Fibroblast of lung (primary cell): ENCODE measurements at regions not wholly inside any gene's neighbourhood (a gene's known extent, or its start where the extent isn't known, plus 50 kb on each side); places are given as distances from the start of the nearest gene placed in this dataset.

ENCODE experiments used
- DNase-seq, 2 donors: peaks; one replicate each; pipeline versions ENCODE4 v3.0.0 to v3.0.0-alpha.2; 2010; ENCODE audit warnings: low read depth in 2 of 2
- H2AFZ ChIP-seq: 2 replicates; pipeline ENCODE4 v1.5.1; 2012; ENCODE audit warnings: low read length, control low read depth, inconsistent platforms
- H3K27ac ChIP-seq: 2 replicates; pipeline ENCODE4 v1.5.1; 2011; ENCODE audit warnings: low read length, control low read depth; ENCODE audit not compliant: insufficient read depth
- H3K27me3 ChIP-seq: 2 replicates; pipeline ENCODE4 v1.5.1; 2011; ENCODE audit warnings: mild to moderate bottlenecking, low read length; ENCODE audit not compliant: control insufficient read depth, insufficient read depth
- H3K36me3 ChIP-seq: 2 replicates; pipeline ENCODE4 v1.5.1; 2011; ENCODE audit warnings: low read length; ENCODE audit not compliant: control insufficient read depth, insufficient read depth
- H3K4me1 ChIP-seq: 2 replicates; pipeline ENCODE4 v1.5.1; 2011; ENCODE audit warnings: low read length; ENCODE audit not compliant: control insufficient read depth, insufficient read depth; ENCODE audit errors: extremely low read depth
- H3K4me2 ChIP-seq: 2 replicates; pipeline ENCODE4 v1.5.1; 2011; ENCODE audit warnings: low read length, control low read depth; ENCODE audit not compliant: insufficient read depth; ENCODE audit errors: extremely low read depth
- H3K4me3 ChIP-seq, 4 experiments: fragments of 200-600 bp in 1 of 4; sonication (generic) in 1 of 4; replicated peaks in 1 of 4; 2 replicates each; pipeline ENCODE4 v1.5.1; 2011 to 2016; ENCODE audit warnings: low read length in 4 of 4, low read depth in 3 of 4, mild to moderate bottlenecking in 3 of 4, control low read depth in 2 of 4, inconsistent platforms in 1 of 4, mixed read lengths in 1 of 4; ENCODE audit not compliant: insufficient read depth in 1 of 4; ENCODE audit errors: control extremely low read depth in 1 of 4
- H3K79me2 ChIP-seq: 2 replicates; pipeline ENCODE4 v1.5.1; 2012; ENCODE audit warnings: mild to moderate bottlenecking, low read length, inconsistent platforms; ENCODE audit not compliant: control insufficient read depth, insufficient read depth
- H3K9ac ChIP-seq: 2 replicates; pipeline ENCODE4 v1.5.1; 2011; ENCODE audit warnings: mild to moderate bottlenecking, low read length, control low read depth; ENCODE audit not compliant: insufficient read depth
- H3K9me3 ChIP-seq: 2 replicates; pipeline ENCODE4 v1.5.1; 2012; ENCODE audit warnings: low read depth, low read length; ENCODE audit not compliant: control insufficient read depth, insufficient read depth
- H4K20me1 ChIP-seq: 2 replicates; pipeline ENCODE4 v1.5.1; 2011; ENCODE audit warnings: low read length; ENCODE audit not compliant: control insufficient read depth, insufficient read depth; ENCODE audit errors: extremely low read depth
- EZH2 ChIP-seq: IDR thresholded peaks from 2 replicates; pipeline ENCODE4 v1.5.1; 2012; ENCODE audit warnings: low read length, control low read depth, mild to moderate bottlenecking; ENCODE audit errors: missing control alignments
- TF ChIP-seq, protein P1 (sequence below), 2 donors: IDR thresholded peaks in 1 of 2; conservative IDR thresholded peaks in 1 of 2; 1 replicate in 1 of 2; 2 replicates in 1 of 2; pipeline ENCODE4 v1.5.1; 2011 to 2012; ENCODE audit warnings: low read length in 2 of 2, control low read depth in 1 of 2, inconsistent platforms in 1 of 2, low read depth in 1 of 2, mild to moderate bottlenecking in 1 of 2

DNA sequence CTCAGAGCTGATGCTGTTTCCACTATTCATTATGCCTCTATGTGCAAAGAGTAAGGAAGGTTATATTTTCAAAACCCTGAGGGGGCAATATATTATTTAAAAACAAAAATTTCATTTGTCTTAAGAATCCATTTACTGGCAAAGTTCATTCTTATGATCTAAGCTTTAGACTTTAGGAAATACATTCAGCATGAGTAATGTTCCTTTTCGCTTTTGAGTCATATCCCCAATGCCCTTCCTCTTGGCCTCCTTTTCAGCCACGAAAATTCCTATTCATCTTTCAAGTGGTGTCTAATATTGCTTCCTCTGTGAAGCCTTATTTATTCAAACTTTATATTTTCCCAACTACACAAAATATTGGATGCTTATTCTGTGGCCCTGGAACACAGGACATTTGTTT, 1317.0 kb downstream of the PCDH9 start:
- Histone ChIP-seq H3K27me3 (no peaks in the 10 kb centered on the region), H3K79me2 (no peaks in the 10 kb centered on the region), H3K27ac (peak overlapping the region; percentile 4), H3K4me2 (no peak overlapping the region), H3K9ac (no peak overlapping the region), H4K20me1 (no peaks in the 10 kb centered on the region), H3K9me3 (no peaks in the 10 kb centered on the region), H2AFZ (no peak overlapping the region), H3K36me3 (no peaks in the 10 kb centered on the region), H3K4me3 (no peak overlapping the region), H3K4me1 (peaks cover 14% of the 10 kb centered on the region)
- TF ChIP-seq EZH2 = no peak
- TF ChIP-seq, protein P1, sequence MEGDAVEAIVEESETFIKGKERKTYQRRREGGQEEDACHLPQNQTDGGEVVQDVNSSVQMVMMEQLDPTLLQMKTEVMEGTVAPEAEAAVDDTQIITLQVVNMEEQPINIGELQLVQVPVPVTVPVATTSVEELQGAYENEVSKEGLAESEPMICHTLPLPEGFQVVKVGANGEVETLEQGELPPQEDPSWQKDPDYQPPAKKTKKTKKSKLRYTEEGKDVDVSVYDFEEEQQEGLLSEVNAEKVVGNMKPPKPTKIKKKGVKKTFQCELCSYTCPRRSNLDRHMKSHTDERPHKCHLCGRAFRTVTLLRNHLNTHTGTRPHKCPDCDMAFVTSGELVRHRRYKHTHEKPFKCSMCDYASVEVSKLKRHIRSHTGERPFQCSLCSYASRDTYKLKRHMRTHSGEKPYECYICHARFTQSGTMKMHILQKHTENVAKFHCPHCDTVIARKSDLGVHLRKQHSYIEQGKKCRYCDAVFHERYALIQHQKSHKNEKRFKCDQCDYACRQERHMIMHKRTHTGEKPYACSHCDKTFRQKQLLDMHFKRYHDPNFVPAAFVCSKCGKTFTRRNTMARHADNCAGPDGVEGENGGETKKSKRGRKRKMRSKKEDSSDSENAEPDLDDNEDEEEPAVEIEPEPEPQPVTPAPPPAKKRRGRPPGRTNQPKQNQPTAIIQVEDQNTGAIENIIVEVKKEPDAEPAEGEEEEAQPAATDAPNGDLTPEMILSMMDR (conservative IDR thresholded peaks at IDR 0.05 in 1 of 2, IDR thresholded peaks at IDR 0.05 in 1 of 2; ENCODE audit: low read depth in 1 of 2, low read length in 2 of 2) = no peak
- DNase-seq = peak; percentile 88 to 92

DNA sequence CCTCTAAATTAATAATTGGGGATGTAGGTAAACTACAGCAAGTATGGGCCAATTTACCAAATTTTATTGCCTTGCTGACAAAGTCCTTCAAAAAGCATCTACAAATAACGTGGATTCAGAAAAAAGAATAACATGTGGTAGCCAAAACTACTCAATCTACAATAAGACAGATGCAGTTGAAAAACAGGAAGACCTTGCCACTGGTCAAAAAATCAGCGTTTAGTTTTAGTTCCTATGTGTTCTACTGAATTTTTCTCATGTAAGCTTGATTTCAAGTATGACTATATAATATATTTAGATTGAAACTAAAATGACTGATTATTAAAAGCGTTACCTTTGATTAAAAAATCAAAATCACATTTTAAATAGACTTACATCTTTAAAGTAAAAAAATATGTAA, 1317.6 kb downstream of the PCDH9 start:
- Histone ChIP-seq H3K27me3 (no peaks in the 10 kb centered on the region), H3K9ac (no peak overlapping the region), H3K4me1 (peaks cover 14% of the 10 kb centered on the region), H3K27ac (no peak overlapping the region), H3K9me3 (no peaks in the 10 kb centered on the region), H3K4me3 (no peak overlapping the region), H4K20me1 (no peaks in the 10 kb centered on the region), H3K79me2 (no peaks in the 10 kb centered on the region), H3K4me2 (no peak overlapping the region), H2AFZ (no peak overlapping the region), H3K36me3 (no peaks in the 10 kb centered on the region)
- TF ChIP-seq, protein P1 (conservative IDR thresholded peaks at IDR 0.05 in 1 of 2, IDR thresholded peaks at IDR 0.05 in 1 of 2; ENCODE audit: low read depth in 1 of 2, low read length in 2 of 2) = no peak
- TF ChIP-seq EZH2 = no peak
- no peak for DNase-seq

DNA sequence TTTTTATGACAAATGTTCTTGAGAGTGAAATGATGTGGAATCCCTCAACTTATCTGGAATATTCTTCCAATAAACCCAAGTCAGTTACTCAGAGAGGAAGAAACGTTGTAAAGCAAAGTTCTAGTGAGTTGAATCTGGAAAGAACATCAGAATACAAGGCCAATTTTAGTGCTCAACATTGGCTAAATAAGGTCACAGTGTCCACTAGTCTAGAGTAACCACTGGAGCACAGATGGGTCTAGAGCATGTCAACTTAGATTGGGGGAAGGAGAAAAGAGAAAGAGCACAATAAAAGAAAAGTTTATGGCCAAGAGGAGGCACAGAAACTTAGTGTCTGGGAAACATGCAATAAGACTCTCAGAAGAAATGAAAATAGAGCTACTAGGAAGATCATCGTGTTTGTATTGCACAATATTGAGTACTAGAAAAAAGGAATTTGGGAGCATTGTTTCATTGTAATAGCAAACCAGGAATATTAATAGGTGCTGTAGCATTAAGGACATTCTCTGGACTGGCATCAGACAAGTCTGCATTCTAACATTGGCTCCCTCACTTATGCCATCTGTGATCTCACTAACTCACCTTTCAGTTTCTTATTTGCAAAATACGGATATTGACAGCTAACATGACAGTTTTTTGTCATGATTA, 1318.5 kb downstream of the PCDH9 start:
- peaks cover 14% of the 10 kb centered on the region for H3K4me1 ChIP-seq
- H4K20me1 ChIP-seq = no peaks in the 10 kb centered on the region
- H3K9me3 ChIP-seq = no peaks in the 10 kb centered on the region
- no peak overlapping the region for H3K4me3 ChIP-seq
- H3K79me2 ChIP-seq = no peaks in the 10 kb centered on the region
- TF ChIP-seq, protein P1 (conservative IDR thresholded peaks at IDR 0.05 in 1 of 2, IDR thresholded peaks at IDR 0.05 in 1 of 2; ENCODE audit: low read depth in 1 of 2, low read length in 2 of 2) = no peak
- no peak for TF ChIP-seq EZH2
- H3K9ac ChIP-seq = no peak overlapping the region
- no peaks in the 10 kb centered on the region for H3K36me3 ChIP-seq
- no peak for DNase-seq
- no peak overlapping the region for H3K27ac ChIP-seq
- no peaks in the 10 kb centered on the region for H3K27me3 ChIP-seq
- H2AFZ ChIP-seq = peak overlapping the region; percentile 41
- no peak overlapping the region for H3K4me2 ChIP-seq
